COLO668 (cell line): ENCODE measurements at regions not wholly inside any gene's neighbourhood (a gene's known extent, or its start where the extent isn't known, plus 50 kb on each side); places are given as distances from the start of the nearest gene placed in this dataset.

Source experiments
- DNase-seq: peaks from one replicate; lab custom pipeline; 2025; ENCODE audit not compliant: unreplicated experiment; lab: John Stamatoyannopoulos, UW

GRCh38 chr3:182562274-182562673 is 231.0 kb upstream of the ATP11B start:
- DNase-seq, result no peak

- no peak for DNase-seq
Measured at GRCh38 chr3:182565916-182566796, 227.1 kb upstream of the ATP11B start.

GRCh38 chr3:182567700-182568099 is 225.6 kb upstream of the ATP11B start:
- DNase-seq, result no peak

DNA sequence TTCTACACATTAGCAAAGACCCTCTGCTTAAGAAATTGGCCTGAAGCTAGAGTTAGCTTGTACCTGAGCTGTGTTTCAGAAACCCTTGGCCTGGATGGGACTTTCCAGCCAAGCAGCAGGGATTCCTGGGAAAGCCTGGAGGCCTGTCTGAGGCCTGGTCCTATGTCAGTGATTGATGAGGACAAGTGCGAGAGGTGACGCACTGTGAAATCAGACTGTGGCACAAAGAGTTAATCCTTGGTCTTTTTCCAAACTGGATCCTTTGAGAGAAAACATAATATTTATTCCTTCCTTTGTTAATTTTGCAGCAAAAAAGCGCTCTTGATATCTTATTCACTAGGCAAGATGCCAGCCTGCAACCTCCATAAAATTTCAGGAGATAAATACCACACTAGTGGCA is 225.0 kb upstream of the ATP11B start:
- DNase-seq, result no peak

- no peak for DNase-seq
Measured at GRCh38 chr3:182568876-182569275, 224.4 kb upstream of the ATP11B start.

- DNase-seq, result no peak
Measured at GRCh38 chr3:182570946-182571594, 222.2 kb upstream of the ATP11B start.

GRCh38 chr3:182575941-182576340 is 217.4 kb upstream of the ATP11B start:
- DNase-seq, result no peak

DNA sequence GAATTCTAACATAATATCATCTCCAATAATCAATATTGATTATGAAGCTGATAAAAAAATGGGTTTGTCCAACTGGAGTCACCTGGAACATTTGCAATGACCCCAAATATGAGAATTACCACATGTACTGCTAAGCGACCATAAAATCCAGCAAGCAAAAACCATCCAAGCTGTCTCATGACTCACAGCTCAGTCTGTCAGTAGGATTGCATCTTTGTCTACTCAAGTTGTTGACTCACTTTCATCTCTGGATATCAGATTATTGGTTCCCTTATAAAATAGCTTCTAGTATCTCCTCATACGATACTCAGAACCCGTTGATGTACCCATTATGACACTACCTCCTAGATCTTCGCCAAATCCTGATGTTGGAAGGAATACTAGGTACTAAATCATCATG is 209.8 kb upstream of the ATP11B start:
- no peak for DNase-seq

- DNase-seq, result no peak
Measured at GRCh38 chr3:182585532-182586150, 207.7 kb upstream of the ATP11B start.

GRCh38 chr3:182592747-182593146 is 200.6 kb upstream of the ATP11B start:
- no peak for DNase-seq

DNA sequence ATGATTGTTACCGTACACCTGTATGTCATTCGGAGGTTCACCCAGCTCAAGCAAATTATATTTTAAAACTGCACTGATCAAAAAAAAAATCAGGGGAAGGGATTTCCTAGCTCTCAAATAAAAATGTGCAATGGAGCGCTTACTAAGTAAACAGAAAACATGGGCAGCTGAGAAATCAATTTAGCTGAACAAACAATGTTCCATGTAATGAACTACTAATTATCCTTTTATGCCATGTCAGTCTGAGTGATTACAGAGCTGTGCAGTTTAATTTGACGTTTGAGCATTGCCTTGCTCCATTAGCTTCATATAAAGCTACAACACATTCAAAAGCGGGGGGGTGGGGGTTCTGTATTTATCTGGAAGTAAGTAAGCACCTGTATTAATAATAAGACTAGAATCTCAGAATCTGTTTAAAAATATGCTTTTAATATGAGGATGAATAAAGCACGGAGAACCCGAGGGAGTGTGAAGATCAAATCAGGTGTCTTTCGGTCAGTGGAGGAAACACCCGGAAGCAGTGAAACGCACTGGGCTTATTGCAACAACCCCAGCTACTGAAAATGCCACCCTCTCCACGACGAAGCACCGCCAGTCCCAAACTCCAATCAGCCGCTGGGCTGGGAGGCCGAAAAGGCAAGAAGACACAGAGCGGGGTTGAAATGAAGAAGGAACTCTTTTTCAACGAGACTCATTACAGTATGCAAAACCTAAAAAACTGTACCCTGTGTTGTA is 196.5 kb upstream of the ATP11B start:
- DNase-seq, result peak; percentile 23

DNA sequence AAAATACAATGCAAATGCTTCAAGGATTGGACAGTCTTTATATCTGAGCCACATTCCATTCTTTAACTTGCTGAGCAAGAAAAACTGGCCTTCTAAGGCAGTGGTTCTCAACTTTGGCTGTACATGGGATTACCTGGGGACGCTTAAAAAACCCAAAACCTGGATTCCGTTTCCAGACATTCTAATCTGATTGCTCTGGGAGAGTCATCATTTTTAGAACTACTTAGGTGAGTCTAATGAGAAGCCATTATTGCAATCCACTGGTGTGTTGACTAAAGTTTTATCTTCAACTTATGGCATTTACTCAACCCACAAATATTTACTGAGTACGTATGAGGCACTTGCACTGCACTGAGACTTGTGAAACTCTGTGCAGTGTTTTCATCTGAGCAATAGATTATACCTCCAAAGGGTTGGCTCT is 195.7 kb upstream of the ATP11B start:
- no peak for DNase-seq

- DNase-seq, result no peak
Measured at GRCh38 chr3:182601597-182601996, 191.7 kb upstream of the ATP11B start.

- no peak for DNase-seq
Measured at GRCh38 chr3:182603501-182603900, 189.8 kb upstream of the ATP11B start.

- DNase-seq, result no peak
Measured at GRCh38 chr3:182605882-182606611, 187.3 kb upstream of the ATP11B start.

- no peak for DNase-seq
Measured at GRCh38 chr3:182606905-182607504, 186.3 kb upstream of the ATP11B start.

GRCh38 chr3:182608832-182609231 is 184.5 kb upstream of the ATP11B start:
- DNase-seq, result no peak

DNA sequence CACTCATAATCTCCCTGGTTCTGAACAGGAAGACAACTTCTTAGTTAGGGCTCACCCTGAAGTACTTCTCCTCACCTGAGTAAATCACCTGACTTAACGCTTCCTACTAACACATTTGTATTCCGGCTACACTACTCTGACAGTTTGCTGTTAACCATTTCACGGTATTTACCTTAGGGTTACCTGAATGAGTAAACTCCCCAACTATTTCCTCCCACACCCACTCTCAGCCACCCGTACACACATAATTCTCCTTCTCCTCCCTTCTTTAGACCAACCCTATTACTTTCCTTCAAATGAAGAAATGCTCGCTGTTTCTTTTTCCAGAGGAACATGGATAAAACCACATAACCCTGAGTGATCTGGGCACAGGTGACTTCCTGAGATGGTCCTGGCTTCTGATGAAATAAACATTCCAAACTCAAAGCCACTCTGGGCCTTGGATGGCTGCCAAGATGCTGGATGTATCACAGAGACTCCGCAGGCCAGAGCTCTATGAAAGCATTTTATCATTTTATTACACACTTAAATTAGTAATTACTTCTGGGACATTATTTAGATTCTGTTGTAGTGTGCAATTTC is 183.6 kb upstream of the ATP11B start:
- DNase-seq, result peak; percentile 84

DNA sequence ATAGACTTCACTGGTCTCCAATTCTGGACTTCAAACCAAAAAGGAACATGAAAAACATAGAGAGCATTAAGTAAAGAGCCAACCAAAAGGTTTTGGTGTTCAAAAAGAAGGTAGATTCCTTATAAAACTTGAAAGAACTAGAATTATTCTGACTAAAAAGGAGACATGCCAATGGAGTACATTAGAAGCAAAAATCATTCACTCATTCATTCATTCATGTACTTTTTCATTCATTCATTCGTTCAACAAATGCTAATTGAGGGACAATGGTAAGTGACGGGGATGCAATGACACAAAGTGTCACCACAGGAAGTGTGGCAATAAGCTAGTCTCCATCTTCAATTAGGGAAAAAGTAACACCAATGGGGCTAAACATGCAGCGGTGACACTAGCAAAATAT is 181.0 kb upstream of the ATP11B start:
- no peak for DNase-seq

- DNase-seq, result no peak
Measured at GRCh38 chr3:182617500-182617899, 175.8 kb upstream of the ATP11B start.
